H9 (cell line): ENCODE measurements at regions not wholly inside any gene's neighbourhood (a gene's known extent, or its start where the extent isn't known, plus 50 kb on each side); places are given as distances from the start of the nearest gene placed in this dataset.

ENCODE experiments used
- DNase-seq: peaks from one replicate; pipeline ENCODE4 v3.0.0-alpha.2; 2017
- H2AFZ ChIP-seq: one replicate; pipeline ENCODE4 v1.6.1; 2013; ENCODE audit warnings: mild to moderate bottlenecking, low read length, control low read depth, moderate library complexity
- H2AK5ac ChIP-seq: 2 replicates; pipeline ENCODE4 v1.6.1; 2013; ENCODE audit warnings: low read length, control low read depth, mixed read lengths; ENCODE audit not compliant: insufficient read length
- H2BK120ac ChIP-seq: one replicate; pipeline ENCODE4 v1.6.1; 2013; ENCODE audit warnings: low read depth, mild to moderate bottlenecking, low read length, control low read depth, inconsistent platforms; ENCODE audit not compliant: poor library complexity, severe bottlenecking
- H2BK12ac ChIP-seq: 2 replicates; pipeline ENCODE4 v1.6.1; 2013; ENCODE audit warnings: low read length, control low read depth, mixed read lengths, low read depth; ENCODE audit not compliant: insufficient read length
- H2BK15ac ChIP-seq: 2 replicates; pipeline ENCODE4 v1.6.1; 2013; ENCODE audit warnings: low read depth, low read length, control low read depth
- H2BK20ac ChIP-seq: one replicate; pipeline ENCODE4 v1.6.1; 2013; ENCODE audit warnings: low read depth, mild to moderate bottlenecking, low read length, control low read depth, inconsistent platforms; ENCODE audit not compliant: poor library complexity, severe bottlenecking
- H2BK5ac ChIP-seq: 2 replicates; pipeline ENCODE4 v1.6.1; 2013; ENCODE audit warnings: low read length, control low read depth, mixed read lengths; ENCODE audit not compliant: insufficient read length
- H3K14ac ChIP-seq: 2 replicates; pipeline ENCODE4 v1.6.1; 2013; ENCODE audit warnings: low read length, control low read depth; ENCODE audit not compliant: insufficient read depth
- H3K18ac ChIP-seq: 2 replicates; pipeline ENCODE4 v1.6.1; 2013; ENCODE audit warnings: low read depth, mild to moderate bottlenecking, mixed read lengths, low read length, control low read depth; ENCODE audit not compliant: insufficient read length
- H3K23ac ChIP-seq: 2 replicates; pipeline ENCODE4 v1.6.1; 2013; ENCODE audit warnings: low read length, control low read depth, mixed read lengths, low read depth; ENCODE audit not compliant: insufficient read length
- H3K23me2 ChIP-seq: 2 replicates; pipeline ENCODE4 v1.6.1; 2013; ENCODE audit warnings: low read depth, mild to moderate bottlenecking, mixed read lengths, low read length, control low read depth; ENCODE audit not compliant: insufficient read length, poor library complexity, severe bottlenecking
- H3K27ac ChIP-seq: 2 replicates; pipeline ENCODE4 v1.5.1; 2013; ENCODE audit warnings: low read length, control low read depth, mixed read lengths, low read depth; ENCODE audit not compliant: insufficient read length
- H3K27me3 ChIP-seq: 2 replicates; pipeline ENCODE4 v1.6.1; 2013; ENCODE audit warnings: low read length, control low read depth, inconsistent platforms; ENCODE audit not compliant: insufficient read depth
- H3K4ac ChIP-seq: 2 replicates; pipeline ENCODE4 v1.6.1; 2013; ENCODE audit warnings: low read depth, mild to moderate bottlenecking, control low read depth, inconsistent platforms, low read length, moderate library complexity
- H3K4me1 ChIP-seq: 2 replicates; pipeline ENCODE4 v1.6.1; 2013; ENCODE audit warnings: low read length, control low read depth, inconsistent platforms; ENCODE audit not compliant: insufficient read depth
- H3K4me2 ChIP-seq: 2 replicates; pipeline ENCODE4 v1.6.1; 2013; ENCODE audit warnings: low read length, control low read depth, mixed read lengths; ENCODE audit not compliant: insufficient read length, insufficient read depth
- H3K56ac ChIP-seq: 2 replicates; pipeline ENCODE4 v1.6.1; 2013; ENCODE audit warnings: low read depth, mild to moderate bottlenecking, mixed read lengths, low read length, control low read depth; ENCODE audit not compliant: insufficient read length
- H3K79me1 ChIP-seq: 2 replicates; pipeline ENCODE4 v1.6.1; 2013; ENCODE audit warnings: low read depth, mild to moderate bottlenecking, moderate library complexity, low read length, control low read depth, inconsistent platforms; ENCODE audit not compliant: insufficient read depth, poor library complexity, severe bottlenecking
- H3K79me2 ChIP-seq: 2 replicates; pipeline ENCODE4 v1.6.1; 2013; ENCODE audit warnings: low read length, control low read depth, inconsistent platforms; ENCODE audit not compliant: insufficient read depth
- H3K9ac ChIP-seq: 2 replicates; pipeline ENCODE4 v1.6.1; 2013; ENCODE audit warnings: low read length, control low read depth, mixed read lengths; ENCODE audit not compliant: insufficient read length; ENCODE audit errors: extremely low read depth
- H3K9me3 ChIP-seq: one replicate; pipeline ENCODE4 v1.6.1; 2013; ENCODE audit warnings: low read depth, low read length, inconsistent platforms; ENCODE audit not compliant: control insufficient read depth
- H3T11ph ChIP-seq: one replicate; pipeline ENCODE4 v1.6.1; 2013; ENCODE audit warnings: mild to moderate bottlenecking, low read length, control low read depth, inconsistent platforms
- H4K20me1 ChIP-seq: one replicate; pipeline ENCODE4 v1.6.1; 2013; ENCODE audit not compliant: control insufficient read depth, insufficient read length, insufficient read depth
- H4K5ac ChIP-seq: 2 replicates; pipeline ENCODE4 v1.6.1; 2013; ENCODE audit warnings: low read depth, mild to moderate bottlenecking, mixed read lengths, low read length, control low read depth; ENCODE audit not compliant: insufficient read length
- H4K8ac ChIP-seq: replicated peaks from 2 replicates; pipeline ENCODE4 v1.6.1; 2013; ENCODE audit warnings: low read length, control low read depth, mixed read lengths, low read depth; ENCODE audit not compliant: insufficient read length
- H4K91ac ChIP-seq: 2 replicates; pipeline ENCODE4 v1.6.1; 2013; ENCODE audit warnings: low read depth, mild to moderate bottlenecking, moderate library complexity, mixed read lengths, low read length, control low read depth; ENCODE audit not compliant: insufficient read length
- H3K27ac Mint-ChIP-seq, 3 experiments: 2 replicates in 2 of 3; 3 replicates in 1 of 3; pipeline ENCODE4 v1.8.0; 2020 to 2021; ENCODE audit warnings: mixed read lengths in 3 of 3, mild to moderate bottlenecking in 1 of 3, moderate library complexity in 1 of 3
- H3K27me3 Mint-ChIP-seq: 2 replicates; pipeline ENCODE4 v1.8.0; 2021; ENCODE audit warnings: low read depth, mild to moderate bottlenecking, moderate library complexity, mixed read lengths
- H3K36me3 Mint-ChIP-seq, 3 experiments: 2 replicates in 2 of 3; 3 replicates in 1 of 3; pipeline ENCODE4 v1.8.0; 2020 to 2021; ENCODE audit warnings: low read depth in 3 of 3, mixed read lengths in 3 of 3; ENCODE audit not compliant: insufficient read depth in 1 of 3
- H3K4me1 Mint-ChIP-seq, 2 experiments: 2 replicates each; pipeline ENCODE4 v1.8.0; 2020; ENCODE audit warnings: mixed read lengths in 2 of 2
- H3K4me3 Mint-ChIP-seq, 2 experiments: 2 replicates in 1 of 2; 3 replicates in 1 of 2; pipeline ENCODE4 v1.8.0; 2020 to 2021; ENCODE audit warnings: mild to moderate bottlenecking in 2 of 2, mixed read lengths in 2 of 2, moderate library complexity in 1 of 2
- H3K9me3 Mint-ChIP-seq, 2 experiments: 2 replicates in 1 of 2; 3 replicates in 1 of 2; pipeline ENCODE4 v1.8.0; 2020; ENCODE audit warnings: mild to moderate bottlenecking in 2 of 2, mixed read lengths in 2 of 2, moderate library complexity in 1 of 2
- CTCF ChIP-seq: fragments of 200-600 bp; sonication (generic); conservative IDR thresholded peaks from 3 replicates; pipeline ENCODE4 v1.8.0; 2021; ENCODE audit warnings: antibody characterized with exemption, mild to moderate bottlenecking
- WGBS: extraction: QIAGEN DNeasy Blood & Tissue Kit; methylation state at CpG from one replicate; pipeline ENCODE4 v1.1.7; 2013; ENCODE audit warnings: missing lambda C conversion rate, low lambda C conversion rate, mixed read lengths; ENCODE audit not compliant: insufficient read length; ENCODE audit errors: extremely low coverage; 5-methylcytosine and 5-hydroxymethylcytosine counted together

- Histone ChIP-seq H2AFZ (no peak overlapping the region), H4K8ac (no peak overlapping the region), H2BK5ac (no peak overlapping the region), H3T11ph (no peak overlapping the region), H3K27ac (no peak overlapping the region), H3K4me2 (no peak overlapping the region), H2BK20ac (no peak overlapping the region), H3K23ac (no peak overlapping the region), H3K14ac (no peak overlapping the region), H2BK15ac (no peak overlapping the region), H3K4me1 (no peaks in the 10 kb centered on the region), H3K23me2 (no peaks in the 10 kb centered on the region), H3K9me3 (no peaks in the 10 kb centered on the region), H4K5ac (no peak overlapping the region), H2AK5ac (no peak overlapping the region), H2BK12ac (no peak overlapping the region), H3K56ac (no peak overlapping the region), H3K27me3 (no peaks in the 10 kb centered on the region), H3K18ac (no peak overlapping the region), H4K20me1 (no peaks in the 10 kb centered on the region), H3K79me2 (no peaks in the 10 kb centered on the region), H3K79me1 (no peaks in the 10 kb centered on the region), H3K9ac (no peak overlapping the region), H4K91ac (no peak overlapping the region), H3K4ac (no peak overlapping the region), H2BK120ac (no peak overlapping the region)
- H3K4me1 Mint-ChIP-seq = no peaks in the 10 kb centered on the region
- peaks cover 0 to 9% (median 1%) of the 10 kb centered on the region in 3 experiments; a peak in 3 of 7 replicates for H3K36me3 Mint-ChIP-seq
- no peak overlapping the region for H3K27ac Mint-ChIP-seq
- no peak overlapping the region for H3K4me3 Mint-ChIP-seq
- no peak for TF ChIP-seq CTCF
- WGBS = no CpG with 5 or more reads among the region's 3 CpGs
- H3K9me3 Mint-ChIP-seq = peaks cover 8% of the 10 kb centered on the region in 2 experiments; a peak in 3 of 5 replicates
- DNase-seq = no peak
- no peaks in the 10 kb centered on the region for H3K27me3 Mint-ChIP-seq
Observed at GRCh38 chr15:31834654-31835053, 195.7 kb upstream of the CHRNA7 start.
